T-helper 2 cell treated with Interferon-gamma antibody and Interleukin-4, amounts not matched to agents 5 μg/mL and 100 μg/mL, for 36 hours (primary cell): ENCODE measurements at regions not wholly inside any gene's neighbourhood (a gene's known extent, or its start where the extent isn't known, plus 50 kb on each side); places are given as distances from the start of the nearest gene placed in this dataset.

Source experiments
- DNase-seq: peaks from one replicate; pipeline ENCODE4 v3.0.0; 2021; ENCODE audit warnings: low spot score
- H3K27ac Mint-ChIP-seq: one replicate; pipeline ENCODE4 v1.8.0; 2021; ENCODE audit warnings: mild to moderate bottlenecking, mixed read lengths
- H3K27me3 Mint-ChIP-seq: one replicate; pipeline ENCODE4 v1.8.0; 2021; ENCODE audit warnings: low read depth, mixed read lengths
- H3K36me3 Mint-ChIP-seq: one replicate; pipeline ENCODE4 v1.8.0; 2021; ENCODE audit warnings: low read depth, mixed read lengths
- H3K4me1 Mint-ChIP-seq: one replicate; pipeline ENCODE4 v1.8.0; 2021; ENCODE audit warnings: low read depth, mixed read lengths
- H3K4me3 Mint-ChIP-seq: one replicate; pipeline ENCODE4 v1.8.0; 2022; ENCODE audit warnings: mild to moderate bottlenecking, moderate library complexity, mixed read lengths
- H3K9me3 Mint-ChIP-seq: one replicate; pipeline ENCODE4 v1.8.0; 2021; ENCODE audit warnings: mixed read lengths

DNA sequence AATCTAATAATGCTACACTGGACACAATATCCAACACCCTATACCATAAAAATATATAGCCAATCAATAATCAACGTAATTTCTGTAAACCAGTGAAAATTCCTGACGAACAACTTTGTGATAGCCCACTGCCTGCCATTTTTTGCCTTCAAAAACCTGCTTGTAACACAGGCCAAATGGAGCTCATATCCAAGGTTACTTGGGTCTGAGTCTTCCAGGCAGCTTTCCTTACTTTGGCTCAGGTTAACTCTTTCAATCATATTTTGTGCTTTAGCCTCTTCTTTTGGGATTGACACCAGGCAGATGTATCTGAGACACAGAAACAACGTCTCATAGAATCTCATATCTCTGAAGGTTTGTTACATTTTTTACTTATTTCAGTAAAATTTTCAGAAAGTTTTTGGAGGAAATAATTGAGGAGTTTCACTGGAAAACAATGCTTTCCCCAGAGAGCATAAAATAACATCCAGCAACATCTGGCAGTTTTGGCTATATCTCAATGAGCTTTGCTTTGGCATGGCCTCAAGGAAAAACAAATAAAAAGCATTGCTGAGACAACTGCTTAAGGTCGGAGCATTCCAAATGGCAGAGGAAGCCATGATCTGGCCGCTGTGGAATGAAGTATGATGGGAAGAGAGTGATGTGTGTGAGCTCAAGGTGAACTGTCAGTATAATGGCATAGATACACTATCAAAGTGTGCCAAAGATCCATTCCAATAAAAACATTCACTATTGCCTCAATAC lies 162.9 kb upstream of the SPIN4 start:
- no peaks in the 10 kb centered on the region for H3K27me3 Mint-ChIP-seq
- H3K27ac Mint-ChIP-seq, result no peak overlapping the region
- H3K4me3 Mint-ChIP-seq, result no peak overlapping the region
- no peaks in the 10 kb centered on the region for H3K9me3 Mint-ChIP-seq
- H3K36me3 Mint-ChIP-seq, result no peaks in the 10 kb centered on the region
- DNase-seq, result no peak
- H3K4me1 Mint-ChIP-seq, result peaks cover 3% of the 10 kb centered on the region

DNA sequence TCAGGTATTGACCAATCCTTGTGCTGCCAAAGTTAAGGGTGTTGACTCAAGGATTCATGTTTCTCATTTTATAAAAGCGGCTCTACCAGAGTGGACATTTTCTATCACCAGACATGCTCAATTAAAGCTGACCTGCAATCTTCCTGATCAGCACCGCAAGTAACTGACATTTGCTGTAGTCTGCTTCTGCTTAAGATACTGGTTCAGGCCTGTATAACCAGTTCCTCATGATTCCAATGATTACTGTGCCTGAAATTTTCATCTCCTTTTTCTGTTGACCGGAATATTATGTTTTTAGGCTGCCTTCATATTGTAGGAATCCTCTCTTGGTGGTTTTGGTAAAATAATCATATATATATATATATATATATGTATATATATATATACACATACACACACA lies 160.2 kb upstream of the SPIN4 start:
- Mint-ChIP-seq H3K4me3 (no peak overlapping the region), H3K36me3 (no peaks in the 10 kb centered on the region), H3K4me1 (peaks cover 3% of the 10 kb centered on the region), H3K9me3 (no peaks in the 10 kb centered on the region), H3K27ac (no peak overlapping the region), H3K27me3 (no peaks in the 10 kb centered on the region)
- no peak for DNase-seq

DNA sequence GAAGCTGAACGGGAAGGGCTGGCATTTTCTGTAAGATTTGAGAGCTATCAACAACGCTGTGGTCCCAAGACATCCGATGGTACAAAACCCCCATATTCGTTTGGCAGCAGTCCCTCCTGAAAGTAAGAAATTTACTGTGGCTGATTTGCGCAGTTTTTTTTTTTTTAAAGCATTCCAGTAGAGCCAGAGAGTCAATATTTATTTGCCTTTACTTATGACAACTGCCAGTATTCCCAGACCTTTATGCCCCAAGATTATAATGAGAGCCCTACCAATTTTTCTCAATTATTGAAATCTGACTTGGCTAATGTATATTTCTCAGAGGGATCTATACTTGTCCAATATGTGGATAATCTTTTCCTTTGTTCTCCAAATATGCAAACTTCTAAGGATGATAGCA lies 157.5 kb upstream of the SPIN4 start:
- Mint-ChIP-seq H3K9me3 (no peaks in the 10 kb centered on the region), H3K4me3 (no peak overlapping the region), H3K27ac (no peak overlapping the region), H3K36me3 (no peaks in the 10 kb centered on the region), H3K27me3 (no peaks in the 10 kb centered on the region), H3K4me1 (peaks cover 3% of the 10 kb centered on the region)
- no peak for DNase-seq

DNA sequence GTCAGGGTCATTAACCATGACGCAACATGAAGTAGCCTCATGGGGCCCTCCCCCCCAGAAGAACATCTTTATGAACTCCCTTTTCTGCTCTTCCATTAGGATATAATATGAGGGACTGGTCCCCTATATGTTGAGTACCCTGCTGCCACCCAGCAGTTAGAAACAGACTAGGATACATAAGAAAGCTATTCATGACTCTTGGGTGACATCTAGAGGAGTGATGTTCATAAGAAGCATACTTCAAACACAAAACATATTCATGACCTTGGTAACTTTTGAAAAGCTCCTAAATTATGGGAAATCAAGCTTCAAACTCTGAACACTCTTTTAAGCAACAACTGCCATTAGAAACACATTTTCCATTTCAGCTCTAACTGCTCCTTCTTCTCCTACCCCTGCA lies 155.2 kb upstream of the SPIN4 start:
- no peaks in the 10 kb centered on the region for H3K9me3 Mint-ChIP-seq
- peaks cover 3% of the 10 kb centered on the region for H3K4me1 Mint-ChIP-seq
- no peak overlapping the region for H3K27ac Mint-ChIP-seq
- H3K27me3 Mint-ChIP-seq, result no peaks in the 10 kb centered on the region
- no peak overlapping the region for H3K4me3 Mint-ChIP-seq
- H3K36me3 Mint-ChIP-seq, result no peaks in the 10 kb centered on the region
- DNase-seq, result no peak

DNA sequence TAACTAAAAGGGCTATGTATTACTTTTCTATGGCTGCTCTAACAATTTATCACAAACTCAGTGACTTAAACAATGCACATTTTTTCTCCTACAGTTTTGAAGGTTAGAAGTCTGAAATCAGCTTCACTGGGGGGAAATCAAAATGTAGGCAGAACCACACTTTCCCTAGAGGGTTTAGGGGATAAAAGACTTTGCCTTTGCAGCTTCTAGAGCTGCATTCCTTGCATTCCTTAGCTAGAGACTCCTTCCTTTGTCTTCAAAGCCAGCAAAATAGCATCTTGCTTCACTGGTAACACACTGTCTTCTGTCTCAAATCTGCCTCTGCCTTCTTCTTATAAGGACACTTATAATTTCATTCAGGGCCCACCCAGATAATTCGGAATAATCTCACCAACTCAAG lies 152.4 kb upstream of the SPIN4 start:
- no peak for DNase-seq
- no peaks in the 10 kb centered on the region for H3K27me3 Mint-ChIP-seq
- no peaks in the 10 kb centered on the region for H3K4me1 Mint-ChIP-seq
- no peaks in the 10 kb centered on the region for H3K36me3 Mint-ChIP-seq
- no peak overlapping the region for H3K4me3 Mint-ChIP-seq
- H3K9me3 Mint-ChIP-seq, result peaks cover under 1% of the 10 kb centered on the region
- no peak overlapping the region for H3K27ac Mint-ChIP-seq

DNA sequence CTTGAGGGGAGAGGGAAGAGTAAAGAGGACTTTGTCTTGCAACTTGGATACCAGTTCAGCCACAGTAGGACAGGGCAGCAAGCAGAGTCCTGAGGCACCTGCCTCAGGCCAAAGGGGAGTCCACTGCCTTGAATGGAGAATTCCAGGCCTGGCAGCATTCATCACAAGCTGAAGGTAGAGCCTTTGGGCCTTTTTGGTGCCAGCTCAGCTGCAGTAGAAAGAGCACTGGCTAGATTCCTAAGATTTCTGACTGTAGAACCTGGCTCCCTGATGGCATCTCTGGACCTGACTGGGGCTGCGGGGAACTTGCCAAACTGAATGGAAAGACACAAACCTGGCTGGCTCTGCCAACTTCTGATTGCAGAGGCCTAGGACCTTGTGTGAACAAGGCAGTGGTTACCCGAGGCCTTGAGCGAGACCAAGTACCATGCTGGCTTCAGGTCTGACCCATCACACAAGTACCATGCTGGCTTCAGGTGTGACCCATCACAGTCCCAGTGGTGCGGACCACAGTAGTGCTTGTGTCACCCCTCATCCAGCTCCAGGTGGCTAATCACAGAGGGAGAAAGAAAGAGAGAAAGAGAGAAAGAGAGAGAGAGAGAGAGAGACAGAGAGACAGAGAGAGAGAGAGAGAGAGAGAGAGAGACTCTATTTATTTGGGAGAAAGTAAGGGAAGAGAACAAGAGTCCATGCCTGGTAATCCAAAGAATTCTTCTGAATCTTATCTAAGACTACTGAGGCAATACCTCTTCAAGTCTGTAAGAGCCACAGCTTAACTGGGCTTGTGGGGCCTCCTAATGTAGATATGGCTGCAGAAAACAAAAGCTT lies 137.6 kb upstream of the SPIN4 start:
- Mint-ChIP-seq H3K4me1 (no peaks in the 10 kb centered on the region), H3K36me3 (no peaks in the 10 kb centered on the region), H3K27me3 (no peaks in the 10 kb centered on the region), H3K9me3 (peaks cover 33% of the 10 kb centered on the region), H3K4me3 (no peak overlapping the region), H3K27ac (no peak overlapping the region)
- no peak for DNase-seq

DNA sequence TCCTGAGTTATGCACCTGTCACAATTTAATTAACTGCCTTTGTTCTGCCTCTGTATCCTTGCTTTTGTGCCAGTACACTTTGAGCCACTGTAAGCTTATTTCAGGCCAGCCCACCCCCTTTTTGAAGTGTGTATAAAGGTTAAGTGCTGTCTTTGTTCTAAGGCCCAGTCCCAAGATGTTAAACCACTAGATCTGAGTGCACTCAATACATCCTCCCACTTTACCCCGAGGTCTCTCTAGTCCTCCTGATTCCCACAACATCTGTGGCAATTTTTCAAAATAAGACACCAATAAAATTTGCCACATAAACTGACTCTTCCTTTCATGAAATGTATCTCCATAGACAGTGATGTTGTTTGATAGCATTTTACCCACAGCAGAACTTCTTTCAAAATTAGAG lies 124.1 kb upstream of the SPIN4 start:
- H3K36me3 Mint-ChIP-seq, result peaks cover 11% of the 10 kb centered on the region

DNA sequence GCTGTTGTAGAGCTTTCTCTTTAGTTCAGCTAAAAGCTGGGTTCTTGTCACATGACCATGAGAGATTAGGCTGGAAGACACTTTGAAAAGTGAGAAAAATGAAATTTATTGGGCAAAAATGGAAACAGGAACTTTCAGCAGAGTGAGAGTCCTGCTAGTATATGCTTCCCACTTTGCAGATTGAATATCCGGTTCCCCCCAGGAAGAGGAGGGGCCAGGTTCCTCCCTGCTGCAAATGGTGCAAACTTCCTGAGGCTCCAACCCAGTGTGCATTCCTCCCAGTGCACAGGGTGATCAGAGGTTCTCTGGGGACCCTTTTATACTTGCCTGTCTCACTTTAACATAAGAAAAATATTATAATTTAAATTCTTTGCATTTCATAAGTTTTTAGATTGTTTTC lies 119.9 kb upstream of the SPIN4 start:
- DNase-seq, result no peak
- Mint-ChIP-seq H3K9me3 (peaks cover 11% of the 10 kb centered on the region), H3K27me3 (no peaks in the 10 kb centered on the region), H3K27ac (no peak overlapping the region), H3K4me1 (no peaks in the 10 kb centered on the region), H3K36me3 (peaks cover 2% of the 10 kb centered on the region), H3K4me3 (no peak overlapping the region)

More for the DNA sequence above, 124.1 kb upstream of the SPIN4 start:
- no peak for DNase-seq
- peaks cover 25% of the 10 kb centered on the region for H3K9me3 Mint-ChIP-seq
- H3K27me3 Mint-ChIP-seq, result no peaks in the 10 kb centered on the region
- H3K4me3 Mint-ChIP-seq, result no peak overlapping the region
- H3K27ac Mint-ChIP-seq, result no peak overlapping the region
- H3K4me1 Mint-ChIP-seq, result no peaks in the 10 kb centered on the region

DNA sequence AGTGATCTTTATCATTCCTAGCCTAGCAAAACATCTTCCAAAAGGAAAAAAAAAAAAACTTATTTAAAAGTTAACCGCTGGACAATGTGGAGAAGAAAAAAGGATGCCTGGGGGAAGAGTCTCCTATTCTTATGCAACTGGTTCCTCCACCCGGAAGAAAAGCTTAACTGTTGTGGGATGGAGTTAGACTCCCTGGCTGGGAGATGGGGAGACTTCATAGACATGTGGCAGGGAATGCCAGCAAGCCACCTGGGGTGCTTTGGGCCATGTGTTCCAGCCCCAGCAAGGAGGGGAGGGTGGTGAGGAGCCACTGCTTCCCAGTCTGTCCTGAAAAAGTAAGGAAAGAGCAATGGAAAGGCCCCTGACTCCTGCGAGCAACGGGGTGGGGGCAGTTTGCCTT lies 119.4 kb upstream of the SPIN4 start:
- H3K27ac Mint-ChIP-seq, result no peak overlapping the region
- H3K4me1 Mint-ChIP-seq, result no peaks in the 10 kb centered on the region
- no peak overlapping the region for H3K4me3 Mint-ChIP-seq
- DNase-seq, result no peak
- peaks cover 2% of the 10 kb centered on the region for H3K36me3 Mint-ChIP-seq
- no peaks in the 10 kb centered on the region for H3K27me3 Mint-ChIP-seq
- H3K9me3 Mint-ChIP-seq, result peaks cover 10% of the 10 kb centered on the region

DNA sequence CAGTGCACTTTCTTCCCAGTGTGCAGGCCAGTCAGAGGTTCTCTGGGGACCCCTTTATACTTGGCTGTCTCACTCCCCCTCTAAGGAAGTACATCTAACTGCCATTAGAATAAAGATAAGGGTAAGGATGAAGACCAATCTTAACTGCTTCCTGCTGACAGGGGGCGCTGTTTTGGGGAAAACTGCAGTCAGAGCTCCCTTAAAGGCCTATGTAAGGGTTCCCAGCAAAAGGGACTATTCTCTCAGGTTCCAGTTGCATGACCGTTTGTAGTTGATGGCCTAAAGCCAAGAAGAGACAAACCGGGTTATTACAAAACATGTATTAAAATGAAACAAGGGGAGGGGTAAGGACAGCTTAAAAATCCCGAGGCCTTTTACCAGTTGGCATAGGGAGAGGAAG lies 115.6 kb upstream of the SPIN4 start:
- Mint-ChIP-seq H3K4me3 (no peak overlapping the region), H3K36me3 (no peaks in the 10 kb centered on the region), H3K9me3 (no peaks in the 10 kb centered on the region), H3K27ac (no peak overlapping the region), H3K4me1 (no peaks in the 10 kb centered on the region), H3K27me3 (no peaks in the 10 kb centered on the region)
- DNase-seq, result no peak

DNA sequence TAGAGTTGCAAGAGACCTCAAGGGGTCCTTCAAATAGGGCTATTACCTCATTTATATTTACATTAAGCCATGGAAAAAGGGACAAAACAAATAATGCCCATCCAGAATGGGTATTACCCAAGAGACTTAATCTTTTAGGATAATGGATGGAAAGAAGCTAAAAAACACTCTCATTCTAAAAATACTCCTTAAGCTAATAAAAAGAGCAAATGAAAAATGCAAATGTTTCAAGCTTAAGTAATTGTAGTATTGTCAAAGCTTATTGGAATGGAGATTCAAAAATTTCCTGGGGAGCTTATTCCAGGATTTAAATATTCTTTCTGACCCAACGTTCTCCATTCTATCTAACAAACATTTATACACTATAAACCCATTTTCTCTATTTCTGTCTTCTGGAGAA lies 107.8 kb upstream of the SPIN4 start:
- Mint-ChIP-seq H3K4me3 (no peak overlapping the region), H3K27me3 (no peaks in the 10 kb centered on the region), H3K27ac (no peak overlapping the region), H3K36me3 (peaks cover 2% of the 10 kb centered on the region), H3K9me3 (peaks cover 17% of the 10 kb centered on the region), H3K4me1 (no peaks in the 10 kb centered on the region)
- DNase-seq, result no peak

DNA sequence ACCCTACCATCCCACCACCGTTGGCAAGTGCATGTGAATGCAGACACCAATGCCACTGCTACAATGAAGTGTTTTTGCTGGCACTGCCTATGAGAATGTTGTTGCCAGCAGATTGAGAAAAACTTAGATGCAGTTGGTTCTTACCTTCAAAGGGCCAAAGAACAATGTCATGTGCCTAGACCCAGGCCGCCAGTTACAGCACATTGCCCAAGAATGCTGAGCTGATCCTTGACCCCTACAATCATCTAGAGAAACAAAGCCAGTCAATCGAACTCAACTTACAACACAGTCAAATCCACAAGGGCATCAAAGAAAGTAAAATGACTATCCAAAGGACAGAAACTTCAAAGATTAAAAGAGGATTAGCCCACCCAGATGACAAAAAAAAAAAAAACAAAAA lies 102.4 kb upstream of the SPIN4 start:
- Mint-ChIP-seq H3K9me3 (peaks cover 52% of the 10 kb centered on the region), H3K4me1 (no peaks in the 10 kb centered on the region), H3K4me3 (no peak overlapping the region), H3K36me3 (peaks cover 7% of the 10 kb centered on the region), H3K27me3 (no peaks in the 10 kb centered on the region), H3K27ac (no peak overlapping the region)
- DNase-seq, result no peak

DNA sequence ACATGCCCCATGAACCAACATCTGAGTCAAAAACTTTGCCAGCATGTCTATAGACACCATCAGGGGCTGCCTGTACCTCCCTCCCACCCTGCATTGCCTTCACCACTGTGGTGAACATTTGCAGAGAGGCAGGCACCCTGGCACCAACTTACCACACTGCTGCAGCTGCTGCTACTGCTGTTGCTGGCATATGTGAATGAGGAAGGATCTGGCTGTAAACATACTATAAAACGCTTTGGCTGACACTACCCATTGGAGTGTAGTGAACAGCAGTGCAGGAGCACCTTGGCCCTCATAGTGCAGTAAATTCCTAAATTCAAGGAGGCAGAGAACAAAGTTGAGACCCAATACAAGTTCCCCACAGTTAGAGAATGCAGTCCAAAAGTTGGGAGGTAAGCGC lies 90.6 kb upstream of the SPIN4 start:
- Mint-ChIP-seq H3K4me3 (no peak overlapping the region), H3K4me1 (no peaks in the 10 kb centered on the region), H3K36me3 (no peaks in the 10 kb centered on the region), H3K27ac (no peak overlapping the region), H3K9me3 (no peaks in the 10 kb centered on the region), H3K27me3 (no peaks in the 10 kb centered on the region)
- no peak for DNase-seq

DNA sequence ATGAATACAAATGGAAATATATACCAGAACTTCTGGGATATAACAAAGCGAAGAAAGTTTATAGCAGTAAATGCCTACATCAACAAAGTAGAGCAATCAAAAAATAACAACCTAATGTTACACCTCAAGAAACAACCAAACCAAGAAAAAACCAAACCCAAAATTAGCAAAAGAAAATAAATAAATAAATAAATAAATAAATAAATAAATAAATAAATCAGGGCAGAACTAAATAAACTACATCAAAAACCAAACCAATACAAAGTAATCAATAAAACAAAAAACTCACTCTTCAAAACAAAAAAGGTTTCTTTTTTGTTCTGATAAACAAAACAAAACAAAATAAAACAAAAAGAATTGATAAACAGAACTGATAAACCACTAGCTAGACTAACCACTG lies 88.4 kb upstream of the SPIN4 start:
- DNase-seq, result no peak
- Mint-ChIP-seq H3K36me3 (no peaks in the 10 kb centered on the region), H3K4me3 (no peak overlapping the region), H3K9me3 (no peaks in the 10 kb centered on the region), H3K27me3 (no peaks in the 10 kb centered on the region), H3K27ac (no peak overlapping the region), H3K4me1 (no peaks in the 10 kb centered on the region)
